Cardiac fibroblast (primary cell): ENCODE measurements at regions not wholly inside any gene's neighbourhood (a gene's known extent, or its start where the extent isn't known, plus 50 kb on each side); places are given as distances from the start of the nearest gene placed in this dataset.
A peak's percentile ranks its signal among the peaks of the same experiment; 100 is the strongest.
"Not testable (repeated sequence)": the region's sequence is repeated elsewhere in the genome, so short reads cannot be mapped to it uniquely, and the experiment has no call there.

ENCODE experiments used
- DNase-seq, 2 donors: peaks; one replicate each; pipeline versions ENCODE4 v3.0.0 to v3.0.0-alpha.2; 2010; ENCODE audit warnings: low read depth in 2 of 2
- H3K4me3 ChIP-seq, 2 donors: replicated peaks in 1 of 2; 1 replicate in 1 of 2; 2 replicates in 1 of 2; pipeline ENCODE4 v1.5.1; 2011; ENCODE audit warnings: low read depth in 2 of 2, low read length in 2 of 2, mild to moderate bottlenecking in 2 of 2, moderate library complexity in 1 of 2
- TF ChIP-seq, protein P1 (sequence below): IDR thresholded peaks from one replicate; pipeline ENCODE4 v1.5.1; 2011; ENCODE audit warnings: low read depth, mild to moderate bottlenecking, low read length, inconsistent platforms

DNA sequence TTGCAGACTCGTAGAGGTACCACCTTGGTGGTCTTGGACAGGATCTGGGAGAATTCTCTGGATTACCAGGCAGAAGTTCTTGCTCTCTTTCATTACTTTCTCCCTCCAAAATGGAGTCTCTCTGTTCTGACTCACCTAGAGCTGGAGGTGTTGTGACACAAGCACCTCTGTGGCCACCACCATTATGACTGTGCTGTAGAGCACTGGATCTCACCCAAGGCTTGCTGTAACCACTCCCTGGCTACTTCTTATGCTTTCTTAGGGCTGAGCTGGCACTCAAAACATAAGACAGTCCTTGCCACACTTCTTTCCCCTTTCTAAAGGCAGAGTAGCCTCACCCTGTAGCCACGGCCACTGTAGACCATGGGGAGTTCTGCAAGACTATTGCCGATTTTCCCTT is 296.6 kb upstream of the DIPK2B start:
- no peak overlapping the region for H3K4me3 ChIP-seq
- peak in 1 of 2 donors; percentile 50 for DNase-seq
- TF ChIP-seq, protein P1, sequence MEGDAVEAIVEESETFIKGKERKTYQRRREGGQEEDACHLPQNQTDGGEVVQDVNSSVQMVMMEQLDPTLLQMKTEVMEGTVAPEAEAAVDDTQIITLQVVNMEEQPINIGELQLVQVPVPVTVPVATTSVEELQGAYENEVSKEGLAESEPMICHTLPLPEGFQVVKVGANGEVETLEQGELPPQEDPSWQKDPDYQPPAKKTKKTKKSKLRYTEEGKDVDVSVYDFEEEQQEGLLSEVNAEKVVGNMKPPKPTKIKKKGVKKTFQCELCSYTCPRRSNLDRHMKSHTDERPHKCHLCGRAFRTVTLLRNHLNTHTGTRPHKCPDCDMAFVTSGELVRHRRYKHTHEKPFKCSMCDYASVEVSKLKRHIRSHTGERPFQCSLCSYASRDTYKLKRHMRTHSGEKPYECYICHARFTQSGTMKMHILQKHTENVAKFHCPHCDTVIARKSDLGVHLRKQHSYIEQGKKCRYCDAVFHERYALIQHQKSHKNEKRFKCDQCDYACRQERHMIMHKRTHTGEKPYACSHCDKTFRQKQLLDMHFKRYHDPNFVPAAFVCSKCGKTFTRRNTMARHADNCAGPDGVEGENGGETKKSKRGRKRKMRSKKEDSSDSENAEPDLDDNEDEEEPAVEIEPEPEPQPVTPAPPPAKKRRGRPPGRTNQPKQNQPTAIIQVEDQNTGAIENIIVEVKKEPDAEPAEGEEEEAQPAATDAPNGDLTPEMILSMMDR, result no peak

DNA sequence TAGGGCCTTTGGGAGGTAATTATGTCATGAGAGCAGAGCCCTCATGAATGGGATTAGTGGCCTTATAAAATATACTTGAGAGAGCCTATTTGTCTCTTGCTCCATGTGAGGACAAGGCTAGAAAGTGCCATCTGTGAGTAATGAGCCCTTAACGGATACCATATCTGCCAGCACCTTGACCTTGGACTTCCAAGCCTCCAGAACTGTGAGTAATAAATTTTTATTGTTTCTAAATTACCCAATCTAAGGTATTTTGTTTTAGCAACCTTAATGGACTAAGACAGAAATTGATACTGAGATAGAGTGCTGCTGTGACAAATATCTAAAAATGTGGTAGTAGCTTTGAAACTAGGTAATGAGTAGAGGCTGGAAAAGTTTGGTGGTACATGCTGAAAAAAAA is 285.0 kb upstream of the DIPK2B start:
- TF ChIP-seq, protein P1, result no peak

DNA sequence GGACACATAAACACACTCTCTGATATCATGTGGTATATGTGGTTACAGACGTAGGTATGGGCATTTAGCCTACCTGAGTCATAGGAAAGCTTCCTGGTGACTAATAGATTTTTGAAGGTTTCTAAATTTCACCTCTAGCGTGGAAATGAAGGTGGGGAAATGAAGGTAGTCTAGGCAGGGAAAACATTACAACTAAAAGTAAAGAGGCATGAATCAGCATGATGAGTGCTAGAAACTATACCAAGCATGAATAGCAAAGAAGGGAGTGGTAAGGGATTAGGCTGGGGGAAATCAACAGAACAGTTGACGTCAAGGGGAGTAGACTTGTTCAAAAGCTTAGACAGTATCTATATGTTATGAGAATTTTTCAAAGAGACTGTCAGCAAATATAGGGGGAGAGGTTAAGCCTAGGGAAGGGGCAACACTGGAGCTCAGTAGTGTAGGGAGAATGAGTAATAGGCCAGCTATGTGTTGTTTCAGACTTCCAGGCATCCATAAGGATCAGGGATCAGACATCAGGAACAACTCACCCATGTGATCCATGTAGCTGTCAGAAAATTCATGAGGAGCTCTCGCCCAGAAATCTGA is 279.3 kb upstream of the DIPK2B start:
- H3K4me3 ChIP-seq, result no peak overlapping the region
- peak; percentile 69 to 91 for DNase-seq
- TF ChIP-seq, protein P1, result no peak

More for the DNA sequence above, 285.0 kb upstream of the DIPK2B start:
- no peak overlapping the region for H3K4me3 ChIP-seq
- DNase-seq, result no peak

DNA sequence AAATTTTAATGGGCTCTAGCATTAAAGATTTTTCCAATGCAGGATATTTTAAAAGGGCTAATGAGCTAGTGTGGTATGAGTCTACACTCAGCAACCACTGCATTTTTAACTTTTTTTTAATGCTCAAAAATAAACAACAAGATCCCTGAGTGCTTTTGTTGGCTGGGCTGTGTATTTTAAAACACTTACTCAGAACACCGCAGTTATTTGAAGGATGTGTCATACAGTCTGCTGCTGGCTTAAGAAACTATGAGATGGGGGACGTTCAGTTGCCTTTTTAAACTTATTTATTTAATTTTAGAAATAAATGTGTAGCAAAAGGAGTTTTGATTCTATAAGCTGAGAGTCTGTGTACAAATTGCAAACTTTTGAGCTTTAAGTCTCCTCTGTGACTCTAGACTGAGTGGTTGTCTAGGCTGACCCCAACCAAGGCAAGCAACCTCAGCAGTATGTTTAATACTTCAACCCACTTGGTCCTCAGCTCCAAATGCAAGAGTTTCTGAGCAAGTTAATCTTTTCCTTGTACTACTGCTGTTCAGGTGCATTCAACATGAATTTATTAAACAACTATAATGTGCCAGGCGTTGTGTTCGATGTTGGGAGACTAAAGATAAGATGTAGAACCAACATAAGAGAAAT is 278.6 kb upstream of the DIPK2B start:
- no peak overlapping the region for H3K4me3 ChIP-seq
- peak; percentile 75 to 92 for DNase-seq
- TF ChIP-seq, protein P1, result no peak

DNA sequence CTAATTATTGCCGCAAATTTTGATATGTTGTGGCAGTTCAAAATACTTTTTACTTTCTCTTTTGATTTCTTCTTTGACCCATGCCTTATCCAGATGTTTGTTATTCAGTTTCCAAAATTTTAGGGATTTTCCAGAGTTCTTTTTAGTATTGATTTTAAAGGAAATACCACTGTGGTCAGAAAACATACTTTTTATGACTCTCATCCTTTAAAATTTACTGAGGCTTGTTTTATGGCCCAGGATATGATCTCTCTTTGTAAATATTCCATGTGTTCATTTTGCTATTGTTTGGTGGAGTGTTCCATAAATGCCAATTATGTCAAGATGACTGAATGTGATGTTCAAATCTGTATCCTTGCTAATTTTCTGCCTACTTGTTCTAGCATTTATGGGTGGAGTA is 272.3 kb upstream of the DIPK2B start:
- no peak overlapping the region for H3K4me3 ChIP-seq
- TF ChIP-seq, protein P1, result no peak
- peak; percentile 12 to 76 for DNase-seq

DNA sequence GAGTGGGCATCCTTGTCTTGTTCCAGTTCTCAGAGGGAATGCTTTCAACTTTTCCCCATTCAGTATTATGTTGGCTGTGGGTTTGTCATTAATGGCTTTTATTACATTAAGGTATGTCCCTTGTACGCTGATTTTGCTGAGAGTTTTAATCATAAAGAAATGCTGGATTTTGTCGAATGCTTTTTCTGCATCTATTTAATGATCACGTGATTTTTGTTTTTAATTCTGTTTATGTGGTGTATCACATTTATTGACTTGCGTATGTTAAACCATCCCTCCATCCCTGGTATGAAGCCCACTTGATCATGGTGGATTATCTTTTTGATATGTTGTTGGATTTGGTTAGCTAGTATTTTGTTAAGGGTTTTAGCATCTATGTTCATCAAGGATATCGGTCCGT is 266.9 kb upstream of the DIPK2B start:
- H3K4me3 ChIP-seq, DNase-seq: not testable (repeated sequence)

DNA sequence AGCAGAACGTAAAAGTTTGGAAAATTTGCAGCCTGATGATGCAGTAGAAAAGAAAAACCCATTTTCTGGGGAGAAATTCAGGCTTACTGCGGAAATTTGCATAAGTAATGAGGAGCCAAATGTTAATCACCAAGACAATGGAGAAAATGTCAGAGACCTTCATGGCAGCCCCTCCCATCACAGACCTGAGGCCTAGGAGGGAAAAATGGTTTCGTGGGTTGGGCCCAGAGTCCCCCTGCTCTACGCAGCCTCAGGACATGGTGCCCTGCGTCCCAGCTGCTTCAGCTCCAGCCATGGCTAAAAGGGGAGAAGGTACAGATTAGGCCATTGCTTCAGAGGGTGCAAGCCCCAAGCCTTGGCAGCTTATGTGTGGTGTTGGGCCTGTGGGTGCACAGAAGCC is 255.1 kb upstream of the DIPK2B start:
- H3K4me3 ChIP-seq, DNase-seq: not testable (repeated sequence)

DNA sequence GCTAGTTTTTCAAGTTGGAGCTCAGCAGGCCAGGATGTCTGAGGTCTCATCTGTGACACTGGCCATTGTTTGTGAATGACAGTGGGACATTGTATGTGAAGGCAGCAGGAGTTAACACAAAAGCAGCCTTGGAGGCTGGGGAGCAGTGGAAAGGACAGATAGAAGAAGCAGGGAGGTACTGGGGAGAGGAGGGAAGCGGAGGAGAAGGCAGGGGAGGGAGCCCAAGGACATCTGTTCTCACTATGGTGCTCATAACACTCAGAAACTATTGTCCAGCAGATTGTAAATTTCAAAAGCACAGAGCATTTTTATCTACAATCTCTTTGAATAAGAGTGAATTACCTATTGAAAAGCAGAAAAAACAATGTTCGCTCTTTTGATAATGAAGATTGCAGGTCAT is 253.6 kb upstream of the DIPK2B start:
- TF ChIP-seq, protein P1, result no peak
- no peak overlapping the region for H3K4me3 ChIP-seq
- no peak for DNase-seq
